H1 (cell line): ENCODE measurements at regions not wholly inside any gene's neighbourhood (a gene's known extent, or its start where the extent isn't known, plus 50 kb on each side); places are given as distances from the start of the nearest gene placed in this dataset.

Experiments used
- CTCF ChIA-PET: fragments of 300-600 bp; sonication (Branson Sonifier 250); formaldehyde crosslinking; loops from one replicate; lab custom pipeline; 2021; ENCODE audit not compliant: partially characterized antibody; lab: Charles Lee
- POLR2A ChIA-PET: fragments of 300-600 bp; sonication (Branson Sonifier 250); formaldehyde crosslinking; loops from one replicate; lab custom pipeline; 2021; ENCODE audit warnings: inconsistent platforms; ENCODE audit not compliant: partially characterized antibody; lab: Charles Lee
- DNase-seq, 2 experiments: peaks; one replicate each; pipeline versions ENCODE4 v3.0.0 to v3.0.0-alpha.2; 2010 to 2022; ENCODE audit warnings: low spot score in 2 of 2, low read depth in 1 of 2, mixed read lengths in 1 of 2
- FAIRE-seq: peaks from 2 replicates; lab custom pipeline; 2011; peaks lifted over from hg19 to GRCh38; lab: Jason Lieb, UNC
- H2AFZ ChIP-seq: 2 replicates; pipeline ENCODE4 v1.8.1; 2012; ENCODE audit warnings: low read length, inconsistent platforms
- H2AK5ac ChIP-seq: 2 replicates; pipeline ENCODE4 v1.6.1; 2013; ENCODE audit warnings: low read depth, low read length
- H2BK120ac ChIP-seq: replicated peaks from 2 replicates; pipeline ENCODE3; 2013; ENCODE audit warnings: low read depth, low read length, inconsistent platforms
- H2BK12ac ChIP-seq: 2 replicates; pipeline ENCODE4 v1.6.1; 2013; ENCODE audit warnings: low read depth, low read length
- H2BK15ac ChIP-seq: 2 replicates; pipeline ENCODE4 v1.6.1; 2013; ENCODE audit warnings: low read length
- H2BK20ac ChIP-seq: 2 replicates; pipeline ENCODE4 v1.6.1; 2013; ENCODE audit warnings: low read length
- H2BK5ac ChIP-seq: 2 replicates; pipeline ENCODE4 v1.6.1; 2013; ENCODE audit warnings: low read depth, low read length
- H3K14ac ChIP-seq: 2 replicates; pipeline ENCODE4 v1.6.1; 2013; ENCODE audit warnings: inconsistent platforms; ENCODE audit not compliant: insufficient read length
- H3K18ac ChIP-seq: 2 replicates; pipeline ENCODE4 v1.6.1; 2013; ENCODE audit warnings: low read length; ENCODE audit errors: extremely low read depth
- H3K23ac ChIP-seq: 2 replicates; pipeline ENCODE4 v1.6.1; 2013; ENCODE audit warnings: inconsistent platforms; ENCODE audit not compliant: insufficient read length
- H3K23me2 ChIP-seq: 2 replicates; pipeline ENCODE4 v1.6.1; 2013; ENCODE audit warnings: low read depth, low read length
- H3K27ac ChIP-seq: 2 replicates; pipeline ENCODE4 v1.6.1; 2011; ENCODE audit warnings: low read depth, low read length, inconsistent platforms
- H3K27me3 ChIP-seq, 4 experiments: replicated peaks in 1 of 4; 1 replicate in 1 of 4; 2 replicates in 3 of 4; pipeline versions ENCODE4 v1.6.1 to v1.8.1; 2011 to 2013; ENCODE audit warnings: low read length in 3 of 4, mild to moderate bottlenecking in 3 of 4, inconsistent platforms in 2 of 4, mixed read lengths in 2 of 4, moderate library complexity in 1 of 4; ENCODE audit not compliant: control insufficient read depth in 3 of 4, insufficient read depth in 3 of 4; ENCODE audit errors: extremely low read depth in 1 of 4
- H3K36me3 ChIP-seq, 4 experiments: 2 replicates each; pipeline versions ENCODE4 v1.6.1 to v1.8.1; 2011 to 2013; ENCODE audit warnings: mild to moderate bottlenecking in 4 of 4, low read length in 3 of 4, moderate library complexity in 2 of 4, control low read depth in 1 of 4, inconsistent platforms in 1 of 4; ENCODE audit not compliant: insufficient read depth in 4 of 4, control insufficient read depth in 2 of 4
- H3K4ac ChIP-seq: replicated peaks from 2 replicates; pipeline ENCODE3; 2013; ENCODE audit warnings: low read length, low read depth, mixed read lengths, inconsistent platforms; ENCODE audit not compliant: insufficient read length
- H3K4me1 ChIP-seq, 4 experiments: replicated peaks in 1 of 4; 1 replicate in 1 of 4; 2 replicates in 3 of 4; pipeline versions ENCODE4 v1.6.1 to v1.8.1; 2011 to 2013; ENCODE audit warnings: low read length in 3 of 4, inconsistent platforms in 2 of 4, mixed read lengths in 1 of 4; ENCODE audit not compliant: insufficient read depth in 4 of 4, control insufficient read depth in 3 of 4
- H3K4me2 ChIP-seq, 2 experiments: 2 replicates each; pipeline versions ENCODE4 v1.6.1 to v1.8.1; 2011 to 2013; ENCODE audit warnings: low read depth in 2 of 2, low read length in 2 of 2, control low read depth in 1 of 2, inconsistent platforms in 1 of 2, mild to moderate bottlenecking in 1 of 2; ENCODE audit not compliant: insufficient read depth in 1 of 2
- H3K4me3 ChIP-seq, 4 experiments: fragments of 200-600, 300-600 bp in 1 of 4; sonication (generic), shearing (Covaris generic), sonication (Bioruptor Twin) in 1 of 4; 2 replicates each; pipeline versions ENCODE4 v1.5.1 to v1.8.1; 2011 to 2016; ENCODE audit warnings: low read length in 4 of 4, low read depth in 3 of 4, control low read depth in 2 of 4, inconsistent platforms in 2 of 4, mild to moderate bottlenecking in 2 of 4, mixed read lengths in 1 of 4, moderate library complexity in 1 of 4; ENCODE audit not compliant: insufficient read depth in 2 of 4; ENCODE audit errors: extremely low read depth in 1 of 4
- H3K56ac ChIP-seq: replicated peaks from 2 replicates; pipeline ENCODE3; 2013; ENCODE audit warnings: low read depth, mild to moderate bottlenecking, mixed read lengths, low read length, inconsistent platforms; ENCODE audit not compliant: insufficient read length
- H3K79me1 ChIP-seq: 2 replicates; pipeline ENCODE4 v1.6.1; 2013; ENCODE audit warnings: low read depth, low read length, control low read depth
- H3K79me2 ChIP-seq, 2 experiments: 2 replicates each; pipeline versions ENCODE4 v1.6.1 to v1.8.1; 2012 to 2013; ENCODE audit warnings: low read length in 2 of 2, mild to moderate bottlenecking in 2 of 2, inconsistent platforms in 1 of 2; ENCODE audit not compliant: insufficient read depth in 2 of 2, control insufficient read depth in 1 of 2
- H3K9ac ChIP-seq, 4 experiments: replicated peaks in 1 of 4; 1 replicate in 1 of 4; 2 replicates in 3 of 4; pipeline versions ENCODE4 v1.6.1 to v1.8.1; 2011 to 2013; ENCODE audit warnings: low read depth in 3 of 4, low read length in 3 of 4, control low read depth in 2 of 4, mild to moderate bottlenecking in 2 of 4, moderate library complexity in 2 of 4, inconsistent platforms in 1 of 4; ENCODE audit errors: extremely low read depth in 1 of 4
- H3K9me3 ChIP-seq, 2 experiments: 2 replicates each; pipeline versions ENCODE4 v1.6.1 to v1.8.1; 2012 to 2013; ENCODE audit warnings: mild to moderate bottlenecking in 2 of 2, moderate library complexity in 2 of 2, control low read depth in 1 of 2, inconsistent platforms in 1 of 2, low read depth in 1 of 2, low read length in 1 of 2, mixed read lengths in 1 of 2; ENCODE audit not compliant: insufficient read depth in 2 of 2
- H4K20me1 ChIP-seq, 2 experiments: replicated peaks in 1 of 2; 2 replicates each; pipeline versions ENCODE3 to v1.8.1; 2011 to 2013; ENCODE audit warnings: inconsistent platforms in 2 of 2, low read length in 2 of 2, mild to moderate bottlenecking in 1 of 2; ENCODE audit not compliant: insufficient read depth in 2 of 2, control insufficient read depth in 1 of 2
- H4K5ac ChIP-seq: 2 replicates; pipeline ENCODE4 v1.6.1; 2013; ENCODE audit warnings: low read length, low read depth, mixed read lengths, inconsistent platforms; ENCODE audit not compliant: insufficient read length
- H4K8ac ChIP-seq: 2 replicates; pipeline ENCODE4 v1.8.0; 2013; ENCODE audit warnings: mild to moderate bottlenecking, moderate library complexity, low read length, inconsistent platforms; ENCODE audit not compliant: insufficient read depth; ENCODE audit errors: extremely low read depth
- H4K91ac ChIP-seq: replicated peaks from 2 replicates; pipeline ENCODE3; 2013; ENCODE audit warnings: low read length, mixed read lengths, inconsistent platforms; ENCODE audit not compliant: insufficient read length
- RAD21 ChIP-seq, 2 experiments: IDR thresholded peaks in 1 of 2; conservative IDR thresholded peaks in 1 of 2; 2 replicates each; pipeline ENCODE4 v1.6.1; 2011; ENCODE audit warnings: low read depth in 2 of 2, low read length in 2 of 2, improper control_type of control experiment in 1 of 2, inconsistent platforms in 1 of 2, mild to moderate bottlenecking in 1 of 2, moderate library complexity in 1 of 2
- TBP ChIP-seq: IDR thresholded peaks from 2 replicates; pipeline ENCODE4 v1.6.1; 2011; ENCODE audit warnings: low read depth, low read length, improper control_type of control experiment
- WGBS, 2 experiments: shearing (Covaris generic) in 1 of 2; methylation state at CpG; one replicate each; pipeline versions ENCODE4 v1.1.6 to v1.1.7; 2013 to 2015; ENCODE audit warnings: low lambda C conversion rate in 2 of 2, mixed read lengths in 2 of 2, inconsistent platforms in 1 of 2, low coverage in 1 of 2, missing lambda C conversion rate in 1 of 2; ENCODE audit not compliant: insufficient replicate concordance in 2 of 2, insufficient coverage in 1 of 2, insufficient read length in 1 of 2; ENCODE audit errors: extremely low coverage in 1 of 2, missing lambda C conversion rate in 1 of 2; 5-methylcytosine and 5-hydroxymethylcytosine counted together

DNA sequence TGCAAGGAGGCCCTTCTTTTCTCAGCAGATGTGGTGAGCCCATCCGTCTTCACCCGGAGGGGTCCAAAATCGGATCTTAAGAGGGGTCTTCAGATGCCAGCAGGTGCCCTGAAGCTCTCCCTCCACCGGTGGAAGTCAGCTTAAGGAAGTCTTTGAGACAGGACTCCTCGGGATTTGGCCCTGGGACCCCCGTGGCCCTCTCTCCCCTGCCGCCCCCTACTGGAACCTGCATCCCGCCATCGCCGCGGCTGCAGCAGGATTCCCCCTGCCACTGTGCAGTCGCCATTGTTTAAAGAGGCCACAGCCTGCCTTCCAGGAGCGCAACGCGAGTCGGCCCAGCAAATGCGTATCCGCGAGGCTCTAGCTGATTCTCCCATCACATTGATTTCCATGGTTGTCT is 292.5 kb upstream of the ZNF337 start:
- Histone ChIP-seq H3K18ac (no peak overlapping the region), H3K79me1 (no peaks in the 10 kb centered on the region), H2BK5ac (no peak overlapping the region), H3K4me1 (peaks cover 0 to 3% (median 0%) of the 10 kb centered on the region in 4 experiments; a peak in 1 of 7 replicates), H3K27ac (no peak overlapping the region), H4K8ac (no peak overlapping the region), H3K27me3 (no peaks in the 10 kb centered on the region), H3K79me2 (no peaks in the 10 kb centered on the region), H3K14ac (no peak overlapping the region), H3K23ac (no peak overlapping the region), H2BK20ac (no peak overlapping the region), H3K4me2 (no peak overlapping the region), H2AFZ (no peak overlapping the region), H2AK5ac (no peak overlapping the region)
- FAIRE-seq (no peak), DNase-seq (no peak)
- CTCF ChIA-PET: no interaction called here
- WGBS, 2 experiments: 92% methylated on average over 4 of the region's 19 CpGs; no CpG with 5 or more reads in 1 of the 2 experiments
- POLR2A ChIA-PET: no interaction called here
- 0 out of 4 replicates have a peak, but pooled peaks of 1 of the 2 experiments have one; percentile 10 for TF ChIP-seq RAD21 (IDR thresholded peaks at IDR 0.05 in 1 of 2, conservative IDR thresholded peaks at IDR 0.05 in 1 of 2; ENCODE audit: low read depth in 2 of 2, low read length in 2 of 2)
- TF ChIP-seq TBP: no peak
- TF ChIP-seq, all 59 proteins: peak for 1
- no peaks in the 10 kb centered on the region for H4K20me1 ChIP-seq
- no peaks in the 10 kb centered on the region for H3K36me3 ChIP-seq
- peaks cover 0 to 36% of the 10 kb centered on the region in 2 experiments; a peak in 2 of 4 replicates for H3K9me3 ChIP-seq
- no peak overlapping the region for H4K91ac ChIP-seq
- no peaks in the 10 kb centered on the region; the same call in 1 of the 2 replicates for H3K23me2 ChIP-seq
- H4K5ac ChIP-seq: no peak overlapping the region
- H2BK12ac ChIP-seq: no peak overlapping the region
- no peak overlapping the region for H2BK15ac ChIP-seq
- H2BK120ac ChIP-seq: no peak overlapping the region
- H3K56ac ChIP-seq: no peak overlapping the region
- no peak overlapping the region for H3K4me3 ChIP-seq
- no peak overlapping the region for H3K4ac ChIP-seq
- H3K9ac ChIP-seq: no peak overlapping the region
